ENCODE measurements at regions not wholly inside any gene's neighbourhood (a gene's known extent, or its start where the extent isn't known, plus 50 kb on each side); places are given as distances from the start of the nearest gene placed in this dataset.
A peak's percentile ranks its signal among the peaks of the same experiment; 100 is the strongest.

GRCh38 chr2:224211791-224212190 is 172.7 kb upstream of the SERPINE2 start:
- DNase-seq (ENCODE audit: low read depth in 2 of 2) = no peak

GRCh38 chr2:224211181-224211480 is 172.0 kb upstream of the SERPINE2 start:
- no peak for DNase-seq (ENCODE audit: low read depth in 2 of 2)

GRCh38 chr2:224210286-224211180 is 171.4 kb upstream of the SERPINE2 start:
- peak in 1 of 2 donors; percentile 3 for DNase-seq (ENCODE audit: low read depth in 2 of 2)

GRCh38 chr2:224209555-224210285 is 170.6 kb upstream of the SERPINE2 start:
- no peak for DNase-seq (ENCODE audit: low read depth in 2 of 2)

- no peak for DNase-seq (ENCODE audit: low read depth in 2 of 2)
These were observed 169.4 kb upstream of the SERPINE2 start for GRCh38 chr2:224208443-224208842.

- no peak for DNase-seq (ENCODE audit: low read depth in 2 of 2)
These were observed 168.9 kb upstream of the SERPINE2 start for GRCh38 chr2:224208007-224208406.

- no peak for DNase-seq (ENCODE audit: low read depth in 2 of 2)
These were observed 167.7 kb upstream of the SERPINE2 start for GRCh38 chr2:224206816-224207215.

- no peak for DNase-seq (ENCODE audit: low read depth in 2 of 2)
These were observed 163.3 kb upstream of the SERPINE2 start for GRCh38 chr2:224202281-224202865.

- DNase-seq (ENCODE audit: low read depth in 2 of 2) = no peak
These were observed 159.3 kb upstream of the SERPINE2 start for GRCh38 chr2:224198436-224198835.

- DNase-seq (ENCODE audit: low read depth in 2 of 2) = no peak
These were observed 157.7 kb upstream of the SERPINE2 start for GRCh38 chr2:224196810-224197209.

- no peak for DNase-seq (ENCODE audit: low read depth in 2 of 2)
These were observed 157.0 kb upstream of the SERPINE2 start for GRCh38 chr2:224195925-224196571.

GRCh38 chr2:224194161-224194560 is 155.1 kb upstream of the SERPINE2 start:
- DNase-seq (ENCODE audit: low read depth in 2 of 2) = no peak

GRCh38 chr2:224191465-224191864 is 152.4 kb upstream of the SERPINE2 start:
- DNase-seq (ENCODE audit: low read depth in 2 of 2) = no peak

- DNase-seq (ENCODE audit: low read depth in 2 of 2) = no peak
These were observed 151.8 kb upstream of the SERPINE2 start for GRCh38 chr2:224190936-224191270.

- no peak for DNase-seq (ENCODE audit: low read depth in 2 of 2)
These were observed 151.3 kb upstream of the SERPINE2 start for GRCh38 chr2:224190234-224190935.

GRCh38 chr2:224187220-224187619 is 148.1 kb upstream of the SERPINE2 start:
- DNase-seq (ENCODE audit: low read depth in 2 of 2) = no peak

GRCh38 chr2:224185023-224185601 is 146.0 kb upstream of the SERPINE2 start:
- no peak for DNase-seq (ENCODE audit: low read depth in 2 of 2)

GRCh38 chr2:224183086-224183485 is 144.0 kb upstream of the SERPINE2 start:
- no peak for DNase-seq (ENCODE audit: low read depth in 2 of 2)

- no peak for DNase-seq (ENCODE audit: low read depth in 2 of 2)
These were observed 143.4 kb upstream of the SERPINE2 start for GRCh38 chr2:224182498-224182897.

- no peak for DNase-seq (ENCODE audit: low read depth in 2 of 2)
These were observed 142.6 kb upstream of the SERPINE2 start for GRCh38 chr2:224181534-224182155.

GRCh38 chr2:224180810-224181209 is 141.7 kb upstream of the SERPINE2 start:
- no peak for DNase-seq (ENCODE audit: low read depth in 2 of 2)
